GM18498 (cell line): ENCODE measurements at regions not wholly inside any gene's neighbourhood (a gene's known extent, or its start where the extent isn't known, plus 50 kb on each side); places are given as distances from the start of the nearest gene placed in this dataset.

Experiments used
- ATAC-seq: cut with Tn5 transposase; IDR thresholded peaks from one replicate; pipeline ENCODE4 v1.9.1; 2021; ENCODE audit warnings: mild to moderate bottlenecking, moderate library complexity; ENCODE audit not compliant: unreplicated experiment

DNA sequence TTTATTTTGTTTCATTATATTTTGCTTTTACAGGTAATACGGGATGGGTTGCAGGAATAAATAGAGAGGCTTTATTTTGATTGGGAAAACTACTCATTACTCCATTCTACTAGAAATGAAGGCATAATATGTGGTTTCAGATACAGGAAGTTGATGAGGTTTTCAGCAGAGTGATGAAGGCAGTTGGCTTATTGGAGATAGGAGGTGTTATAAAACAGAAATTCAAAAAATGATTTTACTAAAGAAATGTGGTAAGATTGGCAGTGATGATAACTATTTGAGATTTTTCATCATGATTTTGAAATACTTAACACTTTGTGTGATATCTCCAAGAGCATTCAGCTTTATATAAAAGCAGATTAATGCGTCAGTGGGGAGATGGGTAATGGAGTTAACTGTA is 1445.7 kb upstream of the CADM2 start:
- no peak for ATAC-seq

- ATAC-seq: no peak
Measured at GRCh38 chr3:83513677-83514076, 1445.1 kb upstream of the CADM2 start.

- no peak for ATAC-seq
Measured at GRCh38 chr3:83514130-83514914, 1444.5 kb upstream of the CADM2 start.

DNA sequence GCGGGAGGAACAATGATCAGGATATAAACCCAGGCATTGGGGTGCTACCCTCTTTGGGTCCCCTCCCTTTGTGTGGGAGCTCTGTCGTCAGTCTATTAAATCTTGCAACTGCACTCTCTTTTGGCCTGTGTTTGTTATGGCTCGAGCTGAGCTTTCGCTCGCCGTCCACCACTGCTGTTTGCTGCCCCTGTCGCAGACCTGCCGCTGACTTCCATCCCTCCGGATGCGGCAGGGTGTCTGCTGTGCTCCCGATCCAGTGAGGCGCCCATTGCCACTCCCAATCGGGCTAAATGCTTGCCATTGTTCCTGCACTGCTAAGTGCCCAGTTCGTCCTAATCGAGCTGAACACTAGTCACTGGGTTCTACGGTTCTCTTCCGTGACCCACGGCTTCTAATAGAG is 1443.7 kb upstream of the CADM2 start:
- ATAC-seq: no peak

DNA sequence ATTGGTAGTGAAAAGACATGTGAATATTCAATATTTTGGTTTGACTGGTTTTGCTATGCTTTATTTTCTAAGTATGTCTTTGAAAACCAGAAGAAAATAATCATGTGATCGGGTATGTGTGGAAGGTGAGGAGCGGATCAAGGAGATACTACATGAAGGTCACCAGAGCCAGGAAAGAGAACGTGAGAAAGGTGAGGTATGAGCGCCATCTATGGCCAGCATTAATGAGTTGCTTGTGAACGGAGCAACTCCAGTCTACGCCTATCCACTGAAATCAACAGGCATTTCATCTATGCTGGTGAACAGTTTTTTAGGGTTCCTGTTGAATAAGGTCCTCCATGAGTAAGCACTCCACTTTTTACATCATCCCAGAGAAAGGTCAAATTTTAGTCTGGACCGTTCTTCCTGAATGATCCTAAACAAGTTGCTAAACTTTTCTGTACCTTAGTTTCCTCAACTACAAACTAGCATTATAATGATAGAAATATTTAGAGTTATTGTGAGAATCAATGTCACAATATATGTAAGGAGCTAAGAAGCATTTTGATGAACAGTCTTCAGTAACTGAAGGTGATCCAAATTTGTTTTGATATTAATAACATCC is 1435.2 kb upstream of the CADM2 start:
- peak; percentile 83 for ATAC-seq

GRCh38 chr3:83524901-83525300 is 1433.9 kb upstream of the CADM2 start:
- no peak for ATAC-seq

GRCh38 chr3:83559082-83559481 is 1399.7 kb upstream of the CADM2 start:
- ATAC-seq: no peak

GRCh38 chr3:83567935-83568334 is 1390.9 kb upstream of the CADM2 start:
- no peak for ATAC-seq

- no peak for ATAC-seq
Measured at GRCh38 chr3:83581546-83581945, 1377.2 kb upstream of the CADM2 start.

DNA sequence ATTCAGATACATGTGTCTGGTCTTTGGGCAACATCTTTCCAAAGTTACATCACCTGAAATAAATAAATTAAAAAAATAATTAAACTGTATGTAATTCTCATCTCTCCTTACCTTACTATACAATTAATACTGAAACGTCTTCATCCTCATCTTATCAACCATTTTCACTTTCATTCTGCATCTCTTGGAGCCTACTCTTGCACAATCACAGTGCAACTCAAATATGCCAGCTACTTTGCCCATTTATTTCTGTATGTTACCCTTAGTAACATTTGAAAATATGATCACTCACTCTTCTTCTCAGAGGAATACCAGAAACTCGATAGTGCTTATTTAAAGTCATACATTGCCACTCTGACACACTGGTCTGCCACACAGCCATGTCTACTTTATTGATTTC is 1357.1 kb upstream of the CADM2 start:
- no peak for ATAC-seq

DNA sequence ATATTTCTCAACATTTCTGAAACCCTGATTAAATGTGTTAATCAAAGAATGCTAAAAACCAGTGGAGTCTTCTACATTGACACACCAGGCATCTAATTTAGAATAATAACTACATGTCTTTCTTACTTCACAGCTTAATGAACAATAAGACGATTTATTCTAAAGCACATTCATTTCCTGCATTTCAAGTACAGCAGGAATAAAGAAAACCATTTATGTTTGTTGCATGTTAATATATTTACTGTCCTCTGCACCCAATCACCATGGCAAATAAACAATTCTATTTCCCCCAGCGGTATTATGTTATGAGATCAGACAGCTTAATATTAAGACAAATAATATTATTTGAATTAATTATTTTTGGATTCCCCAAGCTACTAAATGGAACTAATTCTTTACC is 1336.3 kb upstream of the CADM2 start:
- ATAC-seq: no peak

DNA sequence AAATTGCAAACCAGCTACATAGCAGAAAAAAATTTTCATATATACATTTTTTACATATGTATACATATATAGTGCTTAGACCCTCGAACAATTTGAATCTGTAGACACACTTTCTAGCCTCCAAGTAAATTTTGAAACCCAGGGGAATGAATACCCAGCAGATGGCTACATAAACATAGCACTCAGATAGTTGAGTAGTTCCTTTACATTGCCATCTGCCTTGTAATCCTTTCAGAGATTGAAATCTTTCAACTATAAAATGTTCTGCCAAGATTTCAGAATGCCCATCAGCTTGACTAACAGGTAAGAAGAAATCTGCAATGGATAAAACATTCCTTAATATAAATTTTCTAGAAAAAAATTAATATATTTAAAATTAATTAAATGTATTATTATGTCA is 1333.5 kb upstream of the CADM2 start:
- no peak for ATAC-seq

DNA sequence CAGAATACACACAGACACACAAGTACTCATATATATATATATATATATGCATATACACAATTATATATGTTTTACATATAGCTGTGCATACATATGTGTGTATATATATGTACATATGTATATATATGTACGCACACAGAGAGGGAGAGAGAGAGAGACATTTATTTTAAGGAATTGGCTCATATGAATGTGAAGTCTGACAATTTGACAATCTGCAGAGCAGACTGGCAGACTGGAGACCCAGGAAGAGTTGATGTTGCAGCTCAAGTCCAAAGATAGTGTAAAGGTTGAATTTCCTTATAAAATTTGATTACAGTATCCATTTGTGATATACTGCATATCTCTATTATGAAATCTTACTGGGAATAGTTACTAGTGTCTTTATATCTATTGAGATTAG is 1330.3 kb upstream of the CADM2 start:
- ATAC-seq: no peak

- no peak for ATAC-seq
Measured at GRCh38 chr3:83632526-83632925, 1326.3 kb upstream of the CADM2 start.

GRCh38 chr3:83633758-83634157 is 1325.0 kb upstream of the CADM2 start:
- ATAC-seq: no peak

DNA sequence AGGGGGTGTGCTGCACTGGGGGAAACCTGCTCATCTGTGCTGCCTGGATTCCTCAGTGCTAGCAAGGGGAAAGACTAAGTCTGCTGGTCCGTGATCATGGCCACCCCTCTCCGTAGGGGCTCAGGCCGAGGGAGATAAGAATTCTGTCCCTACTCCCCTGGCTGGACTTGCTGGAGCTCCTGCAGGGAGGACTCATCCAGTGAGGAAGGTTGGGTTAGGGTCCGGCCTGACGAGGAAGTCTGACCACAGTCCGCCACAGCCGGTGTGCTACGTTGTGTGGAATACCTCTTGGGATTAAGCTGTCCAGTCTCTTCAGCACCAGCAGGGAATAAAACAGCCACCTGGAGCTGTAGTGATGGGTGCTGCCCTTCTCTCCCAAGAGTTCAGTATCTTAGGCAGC is 1309.1 kb upstream of the CADM2 start:
- no peak for ATAC-seq

GRCh38 chr3:83655083-83655482 is 1303.7 kb upstream of the CADM2 start:
- no peak for ATAC-seq

GRCh38 chr3:83662381-83662960 is 1296.3 kb upstream of the CADM2 start:
- ATAC-seq: no peak

DNA sequence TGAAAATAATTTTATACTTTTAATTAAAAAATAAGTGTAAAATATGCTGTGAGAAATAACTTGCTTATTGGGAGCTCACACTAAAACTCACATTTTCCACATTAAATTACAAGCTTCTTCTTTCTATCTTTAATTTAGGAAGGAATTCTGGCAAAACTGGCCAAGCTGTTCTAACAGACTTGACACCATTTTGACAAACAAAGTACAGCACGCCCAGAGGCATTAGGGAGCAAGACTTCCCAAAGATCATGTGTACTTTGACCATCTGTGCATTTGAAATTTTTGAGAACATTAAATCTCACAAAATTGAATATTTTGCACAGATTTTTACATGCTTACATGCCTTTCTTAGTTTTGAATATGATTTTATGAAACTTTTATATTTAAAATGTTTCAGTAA is 1288.4 kb upstream of the CADM2 start:
- no peak for ATAC-seq

GRCh38 chr3:83683937-83684598 is 1274.7 kb upstream of the CADM2 start:
- ATAC-seq: no peak

GRCh38 chr3:83706669-83707068 is 1252.1 kb upstream of the CADM2 start:
- no peak for ATAC-seq

DNA sequence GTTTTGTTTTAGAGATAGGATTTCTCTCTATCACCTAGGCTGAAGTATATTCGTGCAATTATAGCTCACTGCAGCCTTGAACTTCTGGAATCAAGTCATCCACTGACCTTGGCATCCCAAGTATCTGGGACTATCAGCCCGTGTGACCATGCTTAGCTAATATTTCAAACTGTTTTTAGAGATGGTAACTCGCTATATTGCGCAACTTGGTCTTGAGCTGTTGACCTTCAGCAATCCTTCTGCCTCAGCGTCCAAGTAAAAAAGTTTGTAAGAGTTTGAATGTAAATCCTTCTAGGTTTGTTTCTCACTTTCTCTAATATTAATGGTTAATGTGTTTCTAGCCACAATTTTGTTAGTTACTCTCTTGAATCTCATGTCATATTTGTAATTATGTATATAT is 1243.5 kb upstream of the CADM2 start:
- no peak for ATAC-seq
